Dedifferentiated amniotic fluid mesenchymal stem cell (primary cell): ENCODE measurements at regions not wholly inside any gene's neighbourhood (a gene's known extent, or its start where the extent isn't known, plus 50 kb on each side); places are given as distances from the start of the nearest gene placed in this dataset.
"Not testable (repeated sequence)": the region's sequence is repeated elsewhere in the genome, so short reads cannot be mapped to it uniquely, and the experiment has no call there.

Experiments
- DNase-seq: peaks from one replicate; pipeline ENCODE4 v3.0.0-alpha.2; 2016; ENCODE audit errors: extremely low spot score

GRCh38 chr21:35504277-35504676 lies 455.2 kb upstream of the RUNX1 start:
- DNase-seq, result no peak

DNA sequence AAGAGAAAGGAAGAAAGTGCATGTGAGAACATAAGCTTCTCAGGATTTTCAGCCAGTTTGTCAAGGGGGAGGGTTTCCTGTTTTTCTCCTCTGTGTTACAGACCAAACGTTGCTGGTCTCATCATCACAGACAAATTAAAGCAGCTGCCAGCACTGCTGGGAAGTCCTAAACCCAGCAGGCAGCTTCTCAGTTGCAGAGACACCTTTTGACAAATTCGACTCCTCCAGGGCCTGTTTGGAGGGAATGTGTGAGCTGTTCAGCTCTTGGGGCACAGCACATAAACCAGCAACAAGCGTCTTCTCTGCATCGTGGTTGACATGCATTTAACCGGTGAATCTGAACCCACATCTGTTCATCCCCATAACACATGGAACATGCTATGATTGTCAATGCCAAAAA lies 454.6 kb upstream of the RUNX1 start:
- no peak for DNase-seq

DNA sequence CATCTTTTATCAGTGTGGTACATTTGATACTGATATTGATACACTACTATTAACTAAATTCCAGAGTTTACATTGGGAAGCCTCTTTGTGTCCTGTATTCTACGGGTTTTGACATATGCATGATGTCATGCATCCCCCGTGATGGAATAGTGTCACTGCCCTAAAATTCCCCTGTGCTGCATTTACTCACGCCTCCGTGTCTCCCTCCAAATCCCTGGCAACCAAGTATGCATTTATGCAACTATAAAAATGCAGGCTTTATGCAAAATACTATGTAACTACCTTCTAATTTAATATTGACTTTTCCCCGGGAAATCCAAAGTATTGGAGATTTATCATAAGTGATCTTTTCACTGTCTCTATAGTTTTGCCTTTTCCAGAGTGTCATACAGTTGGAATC lies 453.7 kb upstream of the RUNX1 start:
- DNase-seq, result no peak

- DNase-seq, result not testable (repeated sequence)
Measured at GRCh38 chr21:35497522-35497921, 448.4 kb upstream of the RUNX1 start.

GRCh38 chr21:35491920-35492678 lies 443.0 kb upstream of the RUNX1 start:
- DNase-seq, result no peak

DNA sequence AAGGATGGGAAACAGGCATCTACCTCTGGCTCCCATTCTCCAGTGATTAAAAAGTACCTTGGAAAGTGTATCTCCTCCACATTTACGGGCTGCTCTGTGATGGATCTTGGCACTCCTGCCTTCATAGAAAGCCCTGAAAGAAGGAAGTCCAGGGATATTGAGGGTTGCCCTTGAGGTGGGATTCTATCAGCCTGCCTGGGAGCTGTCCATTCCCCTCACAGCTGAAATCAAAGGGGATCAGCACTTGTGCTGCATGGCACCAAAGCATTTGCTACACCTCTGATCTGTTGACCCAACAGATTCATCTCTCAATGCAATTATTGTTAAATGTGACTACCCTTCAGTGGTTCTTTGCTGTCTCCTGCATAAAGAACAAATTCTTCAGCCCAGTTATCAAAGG lies 442.0 kb upstream of the RUNX1 start:
- no peak for DNase-seq

DNA sequence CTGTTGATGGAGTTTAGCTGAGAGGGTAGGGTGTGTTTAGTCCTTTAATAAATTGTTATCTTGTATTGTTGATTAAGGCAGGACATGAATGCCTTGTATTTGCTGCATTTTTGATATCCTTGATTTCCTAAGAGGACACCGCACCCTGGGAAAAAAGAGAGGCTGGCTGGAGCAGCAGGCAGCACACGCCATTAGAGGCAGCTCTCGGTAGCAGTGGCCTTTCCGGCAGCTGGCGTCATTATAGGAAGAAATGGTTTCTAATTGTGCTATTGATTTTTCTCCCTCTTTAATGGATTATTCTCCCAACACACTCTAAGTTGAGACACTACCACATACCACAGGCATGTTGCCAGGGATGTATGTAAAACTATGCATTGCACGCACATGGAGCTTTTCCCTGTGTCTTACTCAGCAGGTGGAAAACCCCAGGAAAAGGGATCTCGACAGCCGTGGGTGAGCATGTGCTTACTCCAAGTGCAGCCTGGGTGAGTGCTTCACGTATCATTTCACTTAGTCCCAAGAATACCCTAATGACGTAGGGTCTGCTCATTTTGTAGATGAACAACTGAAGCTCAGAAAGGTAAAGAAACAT lies 440.4 kb upstream of the RUNX1 start:
- DNase-seq, result no peak

GRCh38 chr21:35488946-35489345 lies 439.8 kb upstream of the RUNX1 start:
- DNase-seq, result no peak

DNA sequence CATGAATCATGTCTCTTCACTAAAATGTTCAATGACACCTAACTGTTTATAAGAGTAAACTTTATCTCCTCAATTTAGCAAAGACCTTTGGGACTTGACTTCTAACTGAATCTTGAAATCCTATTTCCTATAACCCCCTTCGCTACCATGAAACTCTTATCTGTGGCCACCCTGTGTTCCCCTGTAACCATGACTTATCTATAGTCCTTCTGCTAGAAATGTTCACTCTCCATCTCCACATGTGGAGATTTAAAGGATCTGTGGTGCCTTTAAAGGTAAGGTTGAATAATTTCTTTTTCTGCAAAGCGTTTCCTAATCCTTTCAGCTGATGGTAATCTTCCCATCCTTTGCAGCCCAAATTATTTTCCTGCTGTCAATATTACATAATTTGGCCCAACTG lies 436.3 kb upstream of the RUNX1 start:
- DNase-seq, result no peak

GRCh38 chr21:35484851-35485250 lies 435.7 kb upstream of the RUNX1 start:
- no peak for DNase-seq

GRCh38 chr21:35484032-35484431 lies 434.9 kb upstream of the RUNX1 start:
- DNase-seq, result no peak

GRCh38 chr21:35482933-35483662 lies 434.0 kb upstream of the RUNX1 start:
- no peak for DNase-seq

DNA sequence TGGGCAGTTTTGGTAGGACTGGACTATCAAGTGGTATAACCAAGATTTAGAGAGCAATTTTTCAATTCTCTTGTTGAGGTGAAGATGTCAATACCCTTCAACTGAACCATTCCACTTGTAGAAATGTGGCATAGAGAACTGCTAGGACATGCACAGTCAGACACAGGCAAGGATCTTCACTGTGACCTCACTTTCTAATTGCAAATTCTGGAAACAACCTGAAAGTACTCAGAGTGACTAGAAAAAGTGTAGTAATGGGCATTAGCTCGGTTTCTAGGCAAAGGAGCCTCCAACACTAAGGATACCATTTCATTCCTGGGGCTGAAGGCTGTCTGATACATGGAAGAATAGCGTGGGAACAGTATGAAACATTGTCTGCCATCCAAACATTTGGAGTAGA lies 433.0 kb upstream of the RUNX1 start:
- no peak for DNase-seq

GRCh38 chr21:35481005-35481404 lies 431.9 kb upstream of the RUNX1 start:
- DNase-seq, result no peak

- DNase-seq, result no peak
Measured at GRCh38 chr21:35479529-35479928, 430.4 kb upstream of the RUNX1 start.

GRCh38 chr21:35479065-35479448 lies 430.0 kb upstream of the RUNX1 start:
- no peak for DNase-seq

GRCh38 chr21:35478161-35479064 lies 429.3 kb upstream of the RUNX1 start:
- DNase-seq, result no peak

GRCh38 chr21:35477622-35478021 lies 428.5 kb upstream of the RUNX1 start:
- DNase-seq, result no peak

GRCh38 chr21:35476621-35477395 lies 427.7 kb upstream of the RUNX1 start:
- no peak for DNase-seq

GRCh38 chr21:35475762-35476161 lies 426.7 kb upstream of the RUNX1 start:
- DNase-seq, result no peak

DNA sequence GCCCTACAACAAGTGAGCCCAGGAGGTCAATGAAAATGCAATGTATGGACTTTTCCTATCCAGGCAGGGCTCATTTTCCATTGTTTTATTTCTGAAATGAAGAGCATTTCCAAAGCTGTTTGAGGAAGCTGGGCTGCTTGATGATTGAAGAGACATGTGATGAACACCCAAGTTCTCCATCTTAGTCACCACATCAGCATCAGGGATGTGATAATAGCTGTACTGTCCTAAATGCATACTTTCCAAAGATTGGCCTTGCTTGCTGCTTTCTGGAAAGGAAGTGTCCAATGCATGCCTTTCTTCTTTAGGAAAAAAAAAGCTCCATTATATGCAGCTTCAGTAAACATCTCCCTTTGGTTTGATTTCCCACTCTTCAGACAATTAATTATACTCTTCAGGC lies 425.9 kb upstream of the RUNX1 start:
- no peak for DNase-seq
